Esophagus squamous epithelium (tissue), 4 donors: ENCODE measurements at regions not wholly inside any gene's neighbourhood (a gene's known extent, or its start where the extent isn't known, plus 50 kb on each side); places are given as distances from the start of the nearest gene placed in this dataset.

Experiments
- POLR2A ChIP-seq, 4 donors: fragments of 450-650 bp; IDR thresholded peaks; one replicate each; pipeline ENCODE4 v1.6.1; 2017; ENCODE audit warnings: antibody characterized with exemption in 4 of 4, mild to moderate bottlenecking in 4 of 4, moderate library complexity in 3 of 4
- TF ChIP-seq, protein P1 (sequence below), 6 experiments: fragments of 450-650 bp in 4 of 6; fragments of 200-600 bp in 2 of 6; sonication (generic) in 2 of 6; IDR thresholded peaks; one replicate each; pipeline ENCODE4 v1.5.1; 2016 to 2019; ENCODE audit warnings: antibody characterized with exemption in 6 of 6, mild to moderate bottlenecking in 4 of 6, moderate library complexity in 4 of 6

DNA sequence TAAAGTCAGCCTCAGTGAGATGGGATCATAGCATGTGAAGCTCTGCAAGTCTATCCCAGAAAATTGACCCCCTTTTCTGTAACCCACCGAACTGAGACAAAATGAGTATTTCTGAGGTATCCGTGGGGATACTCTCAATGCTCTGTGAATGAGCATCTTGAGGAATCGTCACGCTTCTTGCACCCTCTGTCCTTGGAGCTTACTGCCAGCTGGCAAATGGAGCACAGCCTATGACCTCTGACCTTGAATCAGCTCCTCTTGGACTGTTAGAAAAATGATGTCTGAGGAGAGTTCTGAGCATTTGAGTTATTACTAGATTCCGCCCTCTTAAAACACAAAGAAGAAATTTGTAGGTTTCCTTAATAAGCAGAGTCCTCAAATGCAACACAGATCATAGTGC, 342.1 kb downstream of the ZFHX3 start:
- TF ChIP-seq, protein P1, sequence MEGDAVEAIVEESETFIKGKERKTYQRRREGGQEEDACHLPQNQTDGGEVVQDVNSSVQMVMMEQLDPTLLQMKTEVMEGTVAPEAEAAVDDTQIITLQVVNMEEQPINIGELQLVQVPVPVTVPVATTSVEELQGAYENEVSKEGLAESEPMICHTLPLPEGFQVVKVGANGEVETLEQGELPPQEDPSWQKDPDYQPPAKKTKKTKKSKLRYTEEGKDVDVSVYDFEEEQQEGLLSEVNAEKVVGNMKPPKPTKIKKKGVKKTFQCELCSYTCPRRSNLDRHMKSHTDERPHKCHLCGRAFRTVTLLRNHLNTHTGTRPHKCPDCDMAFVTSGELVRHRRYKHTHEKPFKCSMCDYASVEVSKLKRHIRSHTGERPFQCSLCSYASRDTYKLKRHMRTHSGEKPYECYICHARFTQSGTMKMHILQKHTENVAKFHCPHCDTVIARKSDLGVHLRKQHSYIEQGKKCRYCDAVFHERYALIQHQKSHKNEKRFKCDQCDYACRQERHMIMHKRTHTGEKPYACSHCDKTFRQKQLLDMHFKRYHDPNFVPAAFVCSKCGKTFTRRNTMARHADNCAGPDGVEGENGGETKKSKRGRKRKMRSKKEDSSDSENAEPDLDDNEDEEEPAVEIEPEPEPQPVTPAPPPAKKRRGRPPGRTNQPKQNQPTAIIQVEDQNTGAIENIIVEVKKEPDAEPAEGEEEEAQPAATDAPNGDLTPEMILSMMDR (IDR thresholded peaks at IDR 0.05): no peak
- TF ChIP-seq POLR2A (IDR thresholded peaks at IDR 0.05): no peak
